Ectodermal cell (in vitro differentiated cells): ENCODE measurements at regions not wholly inside any gene's neighbourhood (a gene's known extent, or its start where the extent isn't known, plus 50 kb on each side); places are given as distances from the start of the nearest gene placed in this dataset.

Experiments
- H3K27ac ChIP-seq: 2 replicates; pipeline ENCODE4 v1.7.0; 2013; ENCODE audit warnings: mild to moderate bottlenecking, low read depth, low read length; ENCODE audit not compliant: insufficient read depth, poor library complexity, severe bottlenecking
- H3K27me3 ChIP-seq: 2 replicates; pipeline ENCODE4 v1.7.0; 2013; ENCODE audit warnings: mild to moderate bottlenecking, low read length; ENCODE audit not compliant: insufficient read depth, control insufficient read depth, poor library complexity, severe bottlenecking
- H3K36me3 ChIP-seq: one replicate; pipeline ENCODE4 v1.7.0; 2013; ENCODE audit warnings: low read length; ENCODE audit not compliant: control insufficient read depth, insufficient read depth
- H3K4me1 ChIP-seq: one replicate; pipeline ENCODE4 v1.7.0; 2013; ENCODE audit warnings: low read length; ENCODE audit not compliant: control insufficient read depth, insufficient read depth
- H3K4me3 ChIP-seq: 2 replicates; pipeline ENCODE4 v1.7.0; 2013; ENCODE audit warnings: low read depth, low read length, control low read depth; ENCODE audit not compliant: insufficient read depth
- H3K9me3 ChIP-seq: 2 replicates; pipeline ENCODE4 v1.7.0; 2013; ENCODE audit warnings: mild to moderate bottlenecking, low read length, moderate library complexity; ENCODE audit not compliant: control insufficient read depth
- WGBS, 2 experiments: methylation state at CpG; one replicate each; pipeline ENCODE4 v1.1.7; 2013; ENCODE audit warnings: missing lambda C conversion rate in 2 of 2; 5-methylcytosine and 5-hydroxymethylcytosine counted together

GRCh38 chr9:115194216-115194615 lies 76.3 kb upstream of the TNC start:
- H3K27ac ChIP-seq = no peak overlapping the region
- no peak overlapping the region for H3K4me3 ChIP-seq
- peaks cover 6% of the 10 kb centered on the region for H3K4me1 ChIP-seq
- no peaks in the 10 kb centered on the region for H3K9me3 ChIP-seq
- H3K36me3 ChIP-seq = no peaks in the 10 kb centered on the region
- no peaks in the 10 kb centered on the region for H3K27me3 ChIP-seq

DNA sequence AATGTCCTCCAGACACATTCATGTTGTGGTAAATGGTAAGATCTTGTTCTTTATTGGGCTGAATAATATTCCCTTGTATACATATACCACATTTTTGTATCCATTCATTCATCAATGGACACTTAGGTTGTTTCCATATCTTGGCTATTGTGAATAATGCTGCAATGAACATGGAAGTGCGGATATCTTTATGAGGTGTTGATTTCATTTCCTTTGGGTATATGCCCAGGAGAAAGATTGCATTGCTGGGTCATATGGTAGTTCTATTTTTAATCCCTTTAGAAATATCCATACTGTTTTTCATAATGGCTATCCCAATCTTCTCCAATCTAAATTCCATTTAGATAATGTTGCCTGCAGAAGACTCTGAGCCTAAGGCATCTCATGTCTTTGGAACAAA lies 78.0 kb upstream of the TNC start:
- Histone ChIP-seq H3K9me3 (no peaks in the 10 kb centered on the region), H3K4me1 (peaks cover 6% of the 10 kb centered on the region), H3K27me3 (no peaks in the 10 kb centered on the region), H3K27ac (no peak overlapping the region), H3K36me3 (no peaks in the 10 kb centered on the region), H3K4me3 (no peak overlapping the region)
- WGBS, 2 experiments = 94 to 100% methylated on average over 1 of the region's 1 CpG

DNA sequence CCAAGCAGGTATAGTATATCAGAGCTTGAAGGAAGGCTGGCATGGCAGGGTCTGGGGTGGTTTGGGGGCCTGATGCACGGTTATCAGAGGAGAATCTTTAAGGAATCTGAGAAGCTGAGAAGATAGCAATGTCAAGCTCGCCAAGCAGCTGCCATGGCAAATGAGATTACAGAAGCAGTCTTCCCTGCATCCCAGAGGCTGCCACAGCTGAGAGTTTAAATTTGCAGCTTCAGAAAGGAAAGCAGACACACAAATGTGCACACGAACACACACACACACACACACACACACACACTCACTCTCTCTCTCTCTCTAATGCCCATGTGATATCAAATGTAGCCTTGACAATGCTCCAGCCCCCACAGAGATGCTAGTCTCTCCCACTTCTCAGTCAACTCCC lies 79.0 kb upstream of the TNC start:
- Histone ChIP-seq H3K36me3 (no peaks in the 10 kb centered on the region), H3K4me1 (peaks cover 1% of the 10 kb centered on the region), H3K27ac (no peak overlapping the region), H3K27me3 (no peaks in the 10 kb centered on the region), H3K4me3 (no peak overlapping the region), H3K9me3 (no peaks in the 10 kb centered on the region)
- 85 to 89% methylated on average over 3 of the region's 3 CpGs for WGBS, 2 experiments

- WGBS, 2 experiments = 77 to 84% methylated on average over 4 of the region's 4 CpGs
- no peaks in the 10 kb centered on the region for H3K4me1 ChIP-seq
- H3K36me3 ChIP-seq = no peaks in the 10 kb centered on the region
- no peak overlapping the region for H3K4me3 ChIP-seq
- no peak overlapping the region for H3K27ac ChIP-seq
- no peaks in the 10 kb centered on the region for H3K9me3 ChIP-seq
- H3K27me3 ChIP-seq = no peaks in the 10 kb centered on the region
These were observed 80.0 kb upstream of the TNC start for GRCh38 chr9:115198001-115198400.

GRCh38 chr9:115200711-115201505 lies 83.0 kb upstream of the TNC start:
- Histone ChIP-seq H3K9me3 (no peaks in the 10 kb centered on the region), H3K4me1 (no peaks in the 10 kb centered on the region), H3K4me3 (no peak overlapping the region), H3K27ac (no peak overlapping the region), H3K27me3 (no peaks in the 10 kb centered on the region), H3K36me3 (no peaks in the 10 kb centered on the region)
- WGBS, 2 experiments = 64% methylated on average over 3 of the region's 3 CpGs

GRCh38 chr9:115202181-115202580 lies 84.2 kb upstream of the TNC start:
- Histone ChIP-seq H3K27ac (no peak overlapping the region), H3K27me3 (no peaks in the 10 kb centered on the region), H3K4me3 (no peak overlapping the region), H3K9me3 (no peaks in the 10 kb centered on the region), H3K4me1 (no peaks in the 10 kb centered on the region), H3K36me3 (no peaks in the 10 kb centered on the region)
- 87 to 92% methylated on average over 1 of the region's 1 CpG for WGBS, 2 experiments

DNA sequence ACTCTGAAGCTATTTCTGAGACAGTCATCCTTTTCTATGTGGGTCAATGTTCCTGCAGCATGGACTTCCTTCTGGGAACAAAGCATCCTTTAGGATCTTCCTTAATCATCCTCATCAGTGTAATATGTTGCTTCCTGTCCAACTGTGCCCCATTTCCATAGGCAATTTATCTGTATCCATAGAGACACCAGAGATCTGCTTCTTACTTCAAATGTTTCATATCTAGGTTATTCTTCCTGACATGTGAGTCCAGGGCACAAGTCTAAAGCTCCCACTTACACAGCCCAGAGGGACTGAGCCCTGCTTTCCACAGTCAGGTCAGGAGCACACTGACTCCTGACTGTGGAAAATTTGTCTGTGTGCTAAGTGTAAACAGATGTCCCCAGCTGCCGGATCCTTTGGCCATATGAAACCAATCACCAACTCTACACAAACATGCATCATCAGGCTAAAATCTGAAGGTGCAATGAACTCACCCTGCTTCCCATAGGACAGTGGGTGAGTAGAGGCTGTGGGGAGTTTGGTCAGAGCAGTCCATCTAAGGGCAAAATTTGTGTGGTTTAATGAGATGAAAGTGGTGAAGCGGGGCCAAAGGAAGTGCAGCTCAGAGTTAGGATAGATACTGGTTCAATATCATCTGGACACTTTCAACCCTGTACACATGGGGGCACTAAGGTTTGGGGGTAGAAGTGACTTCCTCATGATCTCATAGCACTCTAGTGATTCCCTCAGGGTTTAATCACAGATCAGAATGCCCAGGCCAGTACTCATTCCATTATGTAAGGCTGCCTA lies 85.2 kb upstream of the TNC start:
- Histone ChIP-seq H3K4me3 (no peak overlapping the region), H3K27ac (no peak overlapping the region), H3K27me3 (no peaks in the 10 kb centered on the region), H3K9me3 (no peaks in the 10 kb centered on the region), H3K36me3 (no peaks in the 10 kb centered on the region), H3K4me1 (no peaks in the 10 kb centered on the region)
- WGBS, 2 experiments = 91 to 92% methylated on average over 1 of the region's 2 CpGs

DNA sequence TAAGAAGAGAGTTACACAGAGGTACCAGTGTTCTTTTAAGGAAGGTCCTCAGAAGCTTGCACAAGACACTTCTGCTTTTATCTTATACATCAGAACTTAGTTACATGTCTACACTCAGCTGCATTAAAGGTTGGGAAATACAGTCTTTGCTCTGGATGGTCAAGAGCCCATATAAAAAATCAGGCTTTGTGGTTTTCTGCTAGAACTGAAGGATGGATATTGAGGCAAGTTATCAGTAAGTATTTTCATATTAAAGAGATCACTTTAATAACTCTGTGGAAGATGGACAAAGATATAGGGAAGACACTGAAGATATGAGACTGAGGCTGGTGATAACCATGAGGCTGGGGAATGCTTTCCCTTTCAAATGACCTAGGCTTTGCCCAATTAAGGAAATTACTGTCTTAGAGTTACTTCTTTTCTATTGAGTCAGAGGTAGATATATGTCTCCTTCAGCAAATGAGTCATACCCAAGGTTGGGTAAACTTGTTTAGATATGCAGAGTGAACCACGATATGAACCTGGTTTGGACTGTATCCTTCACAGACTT lies 87.0 kb upstream of the TNC start:
- Histone ChIP-seq H3K36me3 (no peaks in the 10 kb centered on the region), H3K4me3 (no peak overlapping the region), H3K27ac (no peak overlapping the region), H3K27me3 (no peaks in the 10 kb centered on the region), H3K4me1 (no peaks in the 10 kb centered on the region), H3K9me3 (no peaks in the 10 kb centered on the region)
- WGBS, 2 experiments = 57 to 100% methylated on average over 1 of the region's 1 CpG

DNA sequence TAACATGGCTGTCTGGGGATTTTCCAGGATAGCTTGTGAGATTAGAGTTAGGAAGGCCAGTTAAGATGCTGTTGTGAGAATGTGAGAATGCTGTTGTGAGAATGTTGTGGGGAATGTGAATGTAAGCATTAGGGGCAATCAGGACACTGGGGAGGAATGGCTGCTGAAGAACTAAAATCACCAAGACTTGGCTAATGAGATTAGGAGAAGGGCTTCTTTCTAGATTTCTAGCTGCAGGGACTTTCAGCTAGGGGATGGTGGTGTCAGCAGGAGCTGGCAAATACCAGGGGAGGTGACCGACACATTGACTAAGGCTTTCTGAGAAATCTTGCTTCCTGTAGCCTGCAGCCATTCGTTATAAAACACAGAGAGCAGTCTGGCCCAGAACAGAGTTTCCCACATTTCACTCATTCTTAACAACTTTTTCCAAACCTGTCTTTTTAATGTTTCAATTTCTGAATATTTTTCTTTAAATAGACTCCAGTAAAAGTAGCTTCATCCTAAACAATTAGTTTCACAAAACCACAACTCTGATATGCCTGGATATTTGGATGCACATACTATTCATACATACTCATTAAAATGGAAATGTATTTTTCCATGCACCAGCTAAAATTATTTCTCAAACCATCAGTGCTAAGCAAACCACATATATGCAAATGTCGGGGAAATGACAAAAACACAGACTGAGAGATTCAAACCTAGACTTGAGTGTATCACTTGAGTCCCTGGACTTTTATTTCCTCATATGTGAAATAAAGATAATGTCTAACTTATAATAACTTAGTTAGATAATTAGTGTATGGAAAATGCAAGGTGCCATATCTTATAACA lies 89.3 kb upstream of the TNC start:
- 73 to 78% methylated on average over 3 of the region's 3 CpGs for WGBS, 2 experiments
- H3K27me3 ChIP-seq = no peaks in the 10 kb centered on the region
- H3K4me3 ChIP-seq = no peak overlapping the region
- H3K9me3 ChIP-seq = no peaks in the 10 kb centered on the region
- no peak overlapping the region for H3K27ac ChIP-seq
- no peaks in the 10 kb centered on the region for H3K4me1 ChIP-seq
- no peaks in the 10 kb centered on the region for H3K36me3 ChIP-seq

GRCh38 chr9:115208501-115208900 lies 90.5 kb upstream of the TNC start:
- H3K27me3 ChIP-seq = no peaks in the 10 kb centered on the region
- H3K4me1 ChIP-seq = no peaks in the 10 kb centered on the region
- no peaks in the 10 kb centered on the region for H3K36me3 ChIP-seq
- no peaks in the 10 kb centered on the region for H3K9me3 ChIP-seq
- H3K4me3 ChIP-seq = no peak overlapping the region
- H3K27ac ChIP-seq = no peak overlapping the region
